NCI-H187 treated with DMSO at 0.1 percent for 48 hours (cell line): ENCODE measurements at regions not wholly inside any gene's neighbourhood (a gene's known extent, or its start where the extent isn't known, plus 50 kb on each side); places are given as distances from the start of the nearest gene placed in this dataset.

Experiments used
- DNase-seq: peaks from one replicate; lab custom pipeline; 2025; lab: John Stamatoyannopoulos, UW

GRCh38 chr12:11946161-11946560, 124.6 kb upstream of the BCL2L14 start:
- no peak for DNase-seq

- no peak for DNase-seq
Measured at GRCh38 chr12:11947213-11947612, 123.5 kb upstream of the BCL2L14 start.

GRCh38 chr12:11949738-11950411, 120.9 kb upstream of the BCL2L14 start:
- DNase-seq = no peak

GRCh38 chr12:11951209-11951608, 119.5 kb upstream of the BCL2L14 start:
- no peak for DNase-seq

- DNase-seq = no peak
Measured at GRCh38 chr12:11953523-11953922, 117.2 kb upstream of the BCL2L14 start.

- no peak for DNase-seq
Measured at GRCh38 chr12:11954181-11954580, 116.6 kb upstream of the BCL2L14 start.

- DNase-seq = no peak
Measured at GRCh38 chr12:11958221-11959091, 112.3 kb upstream of the BCL2L14 start.

- no peak for DNase-seq
Measured at GRCh38 chr12:11959117-11959823, 111.5 kb upstream of the BCL2L14 start.

- no peak for DNase-seq
Measured at GRCh38 chr12:11960646-11961045, 110.1 kb upstream of the BCL2L14 start.

GRCh38 chr12:11961686-11962085, 109.1 kb upstream of the BCL2L14 start:
- DNase-seq = no peak

- no peak for DNase-seq
Measured at GRCh38 chr12:11962860-11963259, 107.9 kb upstream of the BCL2L14 start.

GRCh38 chr12:11963841-11964471, 106.8 kb upstream of the BCL2L14 start:
- DNase-seq = no peak

- no peak for DNase-seq
Measured at GRCh38 chr12:11965258-11965910, 105.4 kb upstream of the BCL2L14 start.

- no peak for DNase-seq
Measured at GRCh38 chr12:11967376-11968047, 103.2 kb upstream of the BCL2L14 start.

GRCh38 chr12:11968048-11968383, 102.7 kb upstream of the BCL2L14 start:
- DNase-seq = no peak

- DNase-seq = no peak
Measured at GRCh38 chr12:11968516-11968915, 102.2 kb upstream of the BCL2L14 start.

- no peak for DNase-seq
Measured at GRCh38 chr12:11969437-11970154, 101.1 kb upstream of the BCL2L14 start.

GRCh38 chr12:11970155-11970520, 100.6 kb upstream of the BCL2L14 start:
- no peak for DNase-seq

- DNase-seq = no peak
Measured at GRCh38 chr12:11973396-11973795, 97.3 kb upstream of the BCL2L14 start.

GRCh38 chr12:11976005-11976404, 94.7 kb upstream of the BCL2L14 start:
- DNase-seq = no peak
